H9 (cell line): ENCODE measurements at regions not wholly inside any gene's neighbourhood (a gene's known extent, or its start where the extent isn't known, plus 50 kb on each side); places are given as distances from the start of the nearest gene placed in this dataset.

Source experiments
- DNase-seq: peaks from one replicate; pipeline ENCODE4 v3.0.0-alpha.2; 2017
- H2AFZ ChIP-seq: one replicate; pipeline ENCODE4 v1.6.1; 2013; ENCODE audit warnings: mild to moderate bottlenecking, low read length, control low read depth, moderate library complexity
- H2AK5ac ChIP-seq: 2 replicates; pipeline ENCODE4 v1.6.1; 2013; ENCODE audit warnings: low read length, control low read depth, mixed read lengths; ENCODE audit not compliant: insufficient read length
- H2BK120ac ChIP-seq: one replicate; pipeline ENCODE4 v1.6.1; 2013; ENCODE audit warnings: low read depth, mild to moderate bottlenecking, low read length, control low read depth, inconsistent platforms; ENCODE audit not compliant: poor library complexity, severe bottlenecking
- H2BK12ac ChIP-seq: 2 replicates; pipeline ENCODE4 v1.6.1; 2013; ENCODE audit warnings: low read length, control low read depth, mixed read lengths, low read depth; ENCODE audit not compliant: insufficient read length
- H2BK15ac ChIP-seq: 2 replicates; pipeline ENCODE4 v1.6.1; 2013; ENCODE audit warnings: low read depth, low read length, control low read depth
- H2BK20ac ChIP-seq: one replicate; pipeline ENCODE4 v1.6.1; 2013; ENCODE audit warnings: low read depth, mild to moderate bottlenecking, low read length, control low read depth, inconsistent platforms; ENCODE audit not compliant: poor library complexity, severe bottlenecking
- H2BK5ac ChIP-seq: 2 replicates; pipeline ENCODE4 v1.6.1; 2013; ENCODE audit warnings: low read length, control low read depth, mixed read lengths; ENCODE audit not compliant: insufficient read length
- H3K14ac ChIP-seq: 2 replicates; pipeline ENCODE4 v1.6.1; 2013; ENCODE audit warnings: low read length, control low read depth; ENCODE audit not compliant: insufficient read depth
- H3K18ac ChIP-seq: 2 replicates; pipeline ENCODE4 v1.6.1; 2013; ENCODE audit warnings: low read depth, mild to moderate bottlenecking, mixed read lengths, low read length, control low read depth; ENCODE audit not compliant: insufficient read length
- H3K23ac ChIP-seq: 2 replicates; pipeline ENCODE4 v1.6.1; 2013; ENCODE audit warnings: low read length, control low read depth, mixed read lengths, low read depth; ENCODE audit not compliant: insufficient read length
- H3K23me2 ChIP-seq: 2 replicates; pipeline ENCODE4 v1.6.1; 2013; ENCODE audit warnings: low read depth, mild to moderate bottlenecking, mixed read lengths, low read length, control low read depth; ENCODE audit not compliant: insufficient read length, poor library complexity, severe bottlenecking
- H3K27ac ChIP-seq: 2 replicates; pipeline ENCODE4 v1.5.1; 2013; ENCODE audit warnings: low read length, control low read depth, mixed read lengths, low read depth; ENCODE audit not compliant: insufficient read length
- H3K27me3 ChIP-seq: 2 replicates; pipeline ENCODE4 v1.6.1; 2013; ENCODE audit warnings: low read length, control low read depth, inconsistent platforms; ENCODE audit not compliant: insufficient read depth
- H3K4ac ChIP-seq: 2 replicates; pipeline ENCODE4 v1.6.1; 2013; ENCODE audit warnings: low read depth, mild to moderate bottlenecking, control low read depth, inconsistent platforms, low read length, moderate library complexity
- H3K4me1 ChIP-seq: 2 replicates; pipeline ENCODE4 v1.6.1; 2013; ENCODE audit warnings: low read length, control low read depth, inconsistent platforms; ENCODE audit not compliant: insufficient read depth
- H3K4me2 ChIP-seq: 2 replicates; pipeline ENCODE4 v1.6.1; 2013; ENCODE audit warnings: low read length, control low read depth, mixed read lengths; ENCODE audit not compliant: insufficient read length, insufficient read depth
- H3K56ac ChIP-seq: 2 replicates; pipeline ENCODE4 v1.6.1; 2013; ENCODE audit warnings: low read depth, mild to moderate bottlenecking, mixed read lengths, low read length, control low read depth; ENCODE audit not compliant: insufficient read length
- H3K79me1 ChIP-seq: 2 replicates; pipeline ENCODE4 v1.6.1; 2013; ENCODE audit warnings: low read depth, mild to moderate bottlenecking, moderate library complexity, low read length, control low read depth, inconsistent platforms; ENCODE audit not compliant: insufficient read depth, poor library complexity, severe bottlenecking
- H3K79me2 ChIP-seq: 2 replicates; pipeline ENCODE4 v1.6.1; 2013; ENCODE audit warnings: low read length, control low read depth, inconsistent platforms; ENCODE audit not compliant: insufficient read depth
- H3K9ac ChIP-seq: 2 replicates; pipeline ENCODE4 v1.6.1; 2013; ENCODE audit warnings: low read length, control low read depth, mixed read lengths; ENCODE audit not compliant: insufficient read length; ENCODE audit errors: extremely low read depth
- H3K9me3 ChIP-seq: one replicate; pipeline ENCODE4 v1.6.1; 2013; ENCODE audit warnings: low read depth, low read length, inconsistent platforms; ENCODE audit not compliant: control insufficient read depth
- H3T11ph ChIP-seq: one replicate; pipeline ENCODE4 v1.6.1; 2013; ENCODE audit warnings: mild to moderate bottlenecking, low read length, control low read depth, inconsistent platforms
- H4K20me1 ChIP-seq: one replicate; pipeline ENCODE4 v1.6.1; 2013; ENCODE audit not compliant: control insufficient read depth, insufficient read length, insufficient read depth
- H4K5ac ChIP-seq: 2 replicates; pipeline ENCODE4 v1.6.1; 2013; ENCODE audit warnings: low read depth, mild to moderate bottlenecking, mixed read lengths, low read length, control low read depth; ENCODE audit not compliant: insufficient read length
- H4K8ac ChIP-seq: replicated peaks from 2 replicates; pipeline ENCODE4 v1.6.1; 2013; ENCODE audit warnings: low read length, control low read depth, mixed read lengths, low read depth; ENCODE audit not compliant: insufficient read length
- H4K91ac ChIP-seq: 2 replicates; pipeline ENCODE4 v1.6.1; 2013; ENCODE audit warnings: low read depth, mild to moderate bottlenecking, moderate library complexity, mixed read lengths, low read length, control low read depth; ENCODE audit not compliant: insufficient read length
- H3K27ac Mint-ChIP-seq, 3 experiments: 2 replicates in 2 of 3; 3 replicates in 1 of 3; pipeline ENCODE4 v1.8.0; 2020 to 2021; ENCODE audit warnings: mixed read lengths in 3 of 3, mild to moderate bottlenecking in 1 of 3, moderate library complexity in 1 of 3
- H3K27me3 Mint-ChIP-seq: 2 replicates; pipeline ENCODE4 v1.8.0; 2021; ENCODE audit warnings: low read depth, mild to moderate bottlenecking, moderate library complexity, mixed read lengths
- H3K36me3 Mint-ChIP-seq, 3 experiments: 2 replicates in 2 of 3; 3 replicates in 1 of 3; pipeline ENCODE4 v1.8.0; 2020 to 2021; ENCODE audit warnings: low read depth in 3 of 3, mixed read lengths in 3 of 3; ENCODE audit not compliant: insufficient read depth in 1 of 3
- H3K4me1 Mint-ChIP-seq, 2 experiments: 2 replicates each; pipeline ENCODE4 v1.8.0; 2020; ENCODE audit warnings: mixed read lengths in 2 of 2
- H3K4me3 Mint-ChIP-seq, 2 experiments: 2 replicates in 1 of 2; 3 replicates in 1 of 2; pipeline ENCODE4 v1.8.0; 2020 to 2021; ENCODE audit warnings: mild to moderate bottlenecking in 2 of 2, mixed read lengths in 2 of 2, moderate library complexity in 1 of 2
- H3K9me3 Mint-ChIP-seq, 2 experiments: 2 replicates in 1 of 2; 3 replicates in 1 of 2; pipeline ENCODE4 v1.8.0; 2020; ENCODE audit warnings: mild to moderate bottlenecking in 2 of 2, mixed read lengths in 2 of 2, moderate library complexity in 1 of 2
- WGBS: extraction: QIAGEN DNeasy Blood & Tissue Kit; methylation state at CpG from one replicate; pipeline ENCODE4 v1.1.7; 2013; ENCODE audit warnings: missing lambda C conversion rate, low lambda C conversion rate, mixed read lengths; ENCODE audit not compliant: insufficient read length; ENCODE audit errors: extremely low coverage; 5-methylcytosine and 5-hydroxymethylcytosine counted together
- TF ChIP-seq, protein P1 (sequence below): fragments of 200-600 bp; sonication (generic); conservative IDR thresholded peaks from 3 replicates; pipeline ENCODE4 v1.8.0; 2021; ENCODE audit warnings: antibody characterized with exemption, mild to moderate bottlenecking

DNA sequence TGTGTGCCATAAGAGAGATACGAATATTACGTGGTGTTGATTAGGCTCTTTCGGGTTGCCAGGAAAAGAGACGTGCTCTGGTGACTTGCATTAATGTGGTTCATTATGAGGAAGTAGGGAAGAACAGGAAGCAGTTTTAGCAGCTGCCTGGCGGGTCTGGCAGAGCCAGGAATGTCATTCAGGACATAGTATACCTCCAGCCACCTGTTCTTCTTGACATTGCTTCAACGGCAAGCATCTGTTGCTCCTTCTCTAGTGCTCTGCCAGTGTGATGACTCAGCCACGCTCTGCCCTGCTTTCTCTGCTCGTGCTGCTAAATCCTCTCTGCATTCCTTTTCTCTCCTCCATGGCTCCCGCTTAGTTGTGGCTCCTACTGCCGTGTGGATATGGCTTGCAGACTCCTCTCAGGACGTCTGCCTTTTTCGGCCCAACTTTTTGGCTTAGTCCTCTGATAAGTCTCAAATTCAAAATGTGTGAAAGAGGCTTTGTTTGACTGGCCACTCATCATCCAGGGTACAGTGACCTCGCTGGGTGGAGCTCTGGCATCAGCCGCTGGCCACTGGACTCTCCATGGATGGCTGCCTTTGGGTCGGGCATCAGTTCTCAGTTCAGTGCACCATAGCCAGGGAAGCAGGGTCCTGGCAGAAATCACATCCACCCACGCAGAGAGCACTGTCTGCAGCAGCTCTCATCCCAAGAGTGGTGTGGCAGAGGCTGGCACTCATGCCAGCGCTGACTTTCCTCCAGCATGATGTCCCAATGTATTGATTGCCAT, 89.3 kb upstream of the KLF3 start:
- H3K56ac ChIP-seq: no peak overlapping the region
- TF ChIP-seq, protein P1, sequence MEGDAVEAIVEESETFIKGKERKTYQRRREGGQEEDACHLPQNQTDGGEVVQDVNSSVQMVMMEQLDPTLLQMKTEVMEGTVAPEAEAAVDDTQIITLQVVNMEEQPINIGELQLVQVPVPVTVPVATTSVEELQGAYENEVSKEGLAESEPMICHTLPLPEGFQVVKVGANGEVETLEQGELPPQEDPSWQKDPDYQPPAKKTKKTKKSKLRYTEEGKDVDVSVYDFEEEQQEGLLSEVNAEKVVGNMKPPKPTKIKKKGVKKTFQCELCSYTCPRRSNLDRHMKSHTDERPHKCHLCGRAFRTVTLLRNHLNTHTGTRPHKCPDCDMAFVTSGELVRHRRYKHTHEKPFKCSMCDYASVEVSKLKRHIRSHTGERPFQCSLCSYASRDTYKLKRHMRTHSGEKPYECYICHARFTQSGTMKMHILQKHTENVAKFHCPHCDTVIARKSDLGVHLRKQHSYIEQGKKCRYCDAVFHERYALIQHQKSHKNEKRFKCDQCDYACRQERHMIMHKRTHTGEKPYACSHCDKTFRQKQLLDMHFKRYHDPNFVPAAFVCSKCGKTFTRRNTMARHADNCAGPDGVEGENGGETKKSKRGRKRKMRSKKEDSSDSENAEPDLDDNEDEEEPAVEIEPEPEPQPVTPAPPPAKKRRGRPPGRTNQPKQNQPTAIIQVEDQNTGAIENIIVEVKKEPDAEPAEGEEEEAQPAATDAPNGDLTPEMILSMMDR: no peak
- H2BK12ac ChIP-seq: no peak overlapping the region
- no peak overlapping the region for H3K14ac ChIP-seq
- no peak overlapping the region for H3K18ac ChIP-seq
- H2AK5ac ChIP-seq: no peak overlapping the region
- H3K9me3 ChIP-seq: peaks cover 4% of the 10 kb centered on the region
- no peaks in the 10 kb centered on the region for H4K20me1 ChIP-seq
- H3K4me1 ChIP-seq: no peaks in the 10 kb centered on the region
- H3K4me1 Mint-ChIP-seq: peaks cover 0 to 4% of the 10 kb centered on the region in 2 experiments; a peak in 1 of 4 replicates
- H3K4me3 Mint-ChIP-seq: no peak overlapping the region
- H3T11ph ChIP-seq: no peak overlapping the region
- no peak overlapping the region for H4K8ac ChIP-seq
- no peak overlapping the region for H3K23ac ChIP-seq
- H3K27ac ChIP-seq: no peak overlapping the region
- no peak overlapping the region for H3K4me2 ChIP-seq
- H3K9me3 Mint-ChIP-seq: no peaks in the 10 kb centered on the region; a peak in 1 of 5 replicates
- H2BK120ac ChIP-seq: no peak overlapping the region
- H3K27me3 ChIP-seq: no peaks in the 10 kb centered on the region
- no peaks in the 10 kb centered on the region; the same call in 1 of the 2 replicates for H3K27me3 Mint-ChIP-seq
- no peaks in the 10 kb centered on the region; a peak in 2 of 7 replicates for H3K36me3 Mint-ChIP-seq
- H2BK15ac ChIP-seq: no peak overlapping the region
- H2AFZ ChIP-seq: no peak overlapping the region
- H3K79me1 ChIP-seq: no peaks in the 10 kb centered on the region
- no peaks in the 10 kb centered on the region for H3K79me2 ChIP-seq
- H4K5ac ChIP-seq: no peak overlapping the region
- H2BK20ac ChIP-seq: no peak overlapping the region
- H3K23me2 ChIP-seq: no peaks in the 10 kb centered on the region
- no peak overlapping the region for H3K27ac Mint-ChIP-seq
- WGBS: no CpG with 5 or more reads among the region's 17 CpGs
- no peak overlapping the region for H2BK5ac ChIP-seq
- no peak overlapping the region for H3K9ac ChIP-seq
- no peak for DNase-seq
- no peak overlapping the region for H4K91ac ChIP-seq
- H3K4ac ChIP-seq: no peak overlapping the region
